Sigmoid colon (tissue), 6 donors: ENCODE measurements at regions not wholly inside any gene's neighbourhood (a gene's known extent, or its start where the extent isn't known, plus 50 kb on each side); places are given as distances from the start of the nearest gene placed in this dataset.
A peak's percentile ranks its signal among the peaks of the same experiment; 100 is the strongest.

Experiments
- DNase-seq: peaks from one replicate; pipeline ENCODE4 v3.0.0-alpha.2; 2019
- H3K27ac ChIP-seq, 4 donors: fragments of 200-600 bp; sonication (generic); one replicate each; pipeline ENCODE4 v1.5.1; 2016 to 2019; ENCODE audit warnings: mild to moderate bottlenecking in 1 of 4
- H3K27me3 ChIP-seq, 3 donors: fragments of 200-600 bp; sonication (generic); one replicate each; pipeline ENCODE4 v1.5.1; 2019; ENCODE audit warnings: mild to moderate bottlenecking in 1 of 3
- H3K36me3 ChIP-seq, 4 donors: fragments of 200-600 bp; sonication (generic); one replicate each; pipeline ENCODE4 v1.5.1; 2016 to 2019
- H3K4me1 ChIP-seq, 4 donors: fragments of 200-600 bp; sonication (generic); one replicate each; pipeline ENCODE4 v1.5.1; 2017 to 2019
- H3K4me3 ChIP-seq, 4 donors: fragments of 200-600 bp; sonication (generic); one replicate each; pipeline ENCODE4 v1.5.1; 2017 to 2019; ENCODE audit warnings: mild to moderate bottlenecking in 2 of 4, moderate library complexity in 1 of 4
- H3K9me3 ChIP-seq, 4 donors: fragments of 200-600 bp in 3 of 4; sonication (generic) in 3 of 4; one replicate each; pipeline versions ENCODE4 v1.5.1 to v1.6.1; 2013 to 2019
- CTCF ChIP-seq, 4 experiments: fragments of 450-650 bp in 3 of 4; fragments of 200-600 bp in 1 of 4; IDR thresholded peaks; one replicate each; pipeline ENCODE4 v1.5.1; 2016 to 2019; ENCODE audit warnings: antibody characterized with exemption in 4 of 4, mild to moderate bottlenecking in 3 of 4, moderate library complexity in 2 of 4
- EP300 ChIP-seq, 4 donors: sonication (generic); formaldehyde crosslinking; IDR thresholded peaks; one replicate each; pipeline ENCODE4 v1.6.1; 2017; ENCODE audit warnings: antibody characterized with exemption in 4 of 4
- POLR2A ChIP-seq, 2 donors: fragments of 450-650 bp; IDR thresholded peaks; one replicate each; pipeline ENCODE4 v1.6.1; 2016; ENCODE audit warnings: antibody characterized with exemption in 2 of 2, mild to moderate bottlenecking in 2 of 2, moderate library complexity in 2 of 2
- POLR2AphosphoS5 ChIP-seq, 4 donors: sonication (generic); formaldehyde crosslinking; IDR thresholded peaks; one replicate each; pipeline ENCODE4 v1.6.1; 2017; ENCODE audit warnings: antibody characterized with exemption in 4 of 4
- whole genome bisulfite sequencing, 2 donors: extraction: QIAGEN DNeasy Blood & Tissue Kit; methylation state at CpG; one replicate each; pipeline ENCODE4 v1.1.7; 2013; 5-methylcytosine and 5-hydroxymethylcytosine counted together
- intact Hi-C: fragments of 100-400 bp; cut with DNase I; formaldehyde crosslinking; loops from one replicate; pipeline ENCODE4 v1.15.1; 2023
- donor health status: healthy with polysubstance abuse.
- donor health status: healthy.

- no peaks in the 10 kb centered on the region for H3K9me3 ChIP-seq
- TF ChIP-seq EP300 (IDR thresholded peaks at IDR 0.05): no peak
- no peak for TF ChIP-seq POLR2A (IDR thresholded peaks at IDR 0.05)
- no peak for TF ChIP-seq POLR2AphosphoS5 (IDR thresholded peaks at IDR 0.05)
- TF ChIP-seq CTCF (IDR thresholded peaks at IDR 0.05): no peak
- intact Hi-C loops: no loop called here
- DNase-seq: no peak
- H3K27ac ChIP-seq: peak overlapping the region in 2 of 4 donors; percentile 24 to 34
- no peak overlapping the region for H3K4me3 ChIP-seq
- 39 to 46% methylated on average over 3 of the region's 3 CpGs for WGBS, 2 donors
- no peaks in the 10 kb centered on the region for H3K36me3 ChIP-seq
- peaks cover 0 to 3% (median under 1%) of the 10 kb centered on the region in 4 donors for H3K4me1 ChIP-seq
- H3K27me3 ChIP-seq: no peaks in the 10 kb centered on the region
These were observed 151.9 kb upstream of the RND3 start for GRCh38 chr2:150639383-150639782.

- TF ChIP-seq CTCF (IDR thresholded peaks at IDR 0.05) (no peak), EP300 (IDR thresholded peaks at IDR 0.05) (no peak), POLR2A (IDR thresholded peaks at IDR 0.05) (no peak), POLR2AphosphoS5 (IDR thresholded peaks at IDR 0.05) (no peak)
- no peaks in the 10 kb centered on the region for H3K27me3 ChIP-seq
- H3K36me3 ChIP-seq: no peaks in the 10 kb centered on the region
- DNase-seq: no peak
- WGBS, 2 donors: 77 to 84% methylated on average over 2 of the region's 2 CpGs
- intact Hi-C loops: no loop called here
- no peaks in the 10 kb centered on the region for H3K4me1 ChIP-seq
- no peak overlapping the region for H3K27ac ChIP-seq
- no peak overlapping the region for H3K4me3 ChIP-seq
- no peaks in the 10 kb centered on the region for H3K9me3 ChIP-seq
These were observed 143.9 kb upstream of the RND3 start for GRCh38 chr2:150631236-150631821.

- H3K4me3 ChIP-seq: no peak overlapping the region
- WGBS, 2 donors: 75 to 80% methylated on average over 3 of the region's 3 CpGs
- no peaks in the 10 kb centered on the region for H3K27me3 ChIP-seq
- H3K36me3 ChIP-seq: no peaks in the 10 kb centered on the region
- H3K4me1 ChIP-seq: no peaks in the 10 kb centered on the region
- no peak for DNase-seq
- TF ChIP-seq POLR2A (IDR thresholded peaks at IDR 0.05): no peak
- TF ChIP-seq POLR2AphosphoS5 (IDR thresholded peaks at IDR 0.05): no peak
- TF ChIP-seq CTCF (IDR thresholded peaks at IDR 0.05): no peak
- no peak for TF ChIP-seq EP300 (IDR thresholded peaks at IDR 0.05)
- intact Hi-C loops: no loop called here
- H3K9me3 ChIP-seq: no peaks in the 10 kb centered on the region
- peak overlapping the region in 2 of 4 donors; percentile 7 to 14 for H3K27ac ChIP-seq
These were observed 143.2 kb upstream of the RND3 start for GRCh38 chr2:150630587-150631235.

GRCh38 chr2:150627526-150627925 lies 140.1 kb upstream of the RND3 start:
- no peaks in the 10 kb centered on the region for H3K9me3 ChIP-seq
- no peak overlapping the region for H3K27ac ChIP-seq
- DNase-seq: no peak

More at GRCh38 chr2:150627526-150627925, 140.1 kb upstream of the RND3 start:
- Histone ChIP-seq H3K27me3 (no peaks in the 10 kb centered on the region), H3K4me3 (no peak overlapping the region), H3K4me1 (no peaks in the 10 kb centered on the region), H3K36me3 (no peaks in the 10 kb centered on the region)
- no peak for TF ChIP-seq EP300 (IDR thresholded peaks at IDR 0.05)
- TF ChIP-seq CTCF (IDR thresholded peaks at IDR 0.05): no peak
- no peak for TF ChIP-seq POLR2AphosphoS5 (IDR thresholded peaks at IDR 0.05)
- TF ChIP-seq POLR2A (IDR thresholded peaks at IDR 0.05): no peak
- intact Hi-C loops: no loop called here
